Tibial artery (tissue), 4 donors: ENCODE measurements at regions not wholly inside any gene's neighbourhood (a gene's known extent, or its start where the extent isn't known, plus 50 kb on each side); places are given as distances from the start of the nearest gene placed in this dataset.

Experiments used
- DNase-seq, 2 donors: peaks; one replicate each; pipeline ENCODE4 v3.0.0-alpha.2; 2019
- H3K27ac ChIP-seq, 2 donors: fragments of 200-600 bp; sonication (generic) in 1 of 2; 1 replicate in 1 of 2; 2 replicates in 1 of 2; pipeline ENCODE4 v1.5.1; 2018 to 2019; ENCODE audit warnings: mild to moderate bottlenecking in 1 of 2
- H3K27me3 ChIP-seq, 2 donors: fragments of 200-600 bp; sonication (generic) in 1 of 2; one replicate each; pipeline versions ENCODE4 v1.5.1 to v1.6.0; 2016 to 2019
- H3K36me3 ChIP-seq, 3 donors: fragments of 200-600 bp; sonication (generic) in 2 of 3; one replicate each; pipeline ENCODE4 v1.5.1; 2016 to 2019; ENCODE audit warnings: mild to moderate bottlenecking in 2 of 3
- H3K4me1 ChIP-seq, 4 donors: fragments of 200-600 bp; sonication (generic) in 2 of 4; 1 replicate in 3 of 4; 2 replicates in 1 of 4; pipeline ENCODE4 v1.5.1; 2016 to 2019
- H3K4me3 ChIP-seq, 2 donors: fragments of 200-600 bp; sonication (generic) in 1 of 2; 1 replicate in 1 of 2; 2 replicates in 1 of 2; pipeline ENCODE4 v1.5.1; 2018 to 2019; ENCODE audit warnings: mild to moderate bottlenecking in 2 of 2
- H3K9me3 ChIP-seq, 3 donors: fragments of 200-600 bp; sonication (generic) in 1 of 3; one replicate each; pipeline ENCODE4 v1.5.1; 2016 to 2019
- intact Hi-C: fragments of 100-400 bp; cut with DNase I; formaldehyde crosslinking; loops from one replicate; pipeline ENCODE4 v1.15.0; 2023; ENCODE audit warnings: low total_unique reads
- TF ChIP-seq, protein P1 (sequence below), 2 experiments: fragments of 200-600 bp in 1 of 2; fragments of 450-650 bp in 1 of 2; IDR thresholded peaks; one replicate each; pipeline ENCODE4 v1.5.1; 2017 to 2019; ENCODE audit warnings: antibody characterized with exemption in 2 of 2, mild to moderate bottlenecking in 1 of 2, moderate library complexity in 1 of 2

DNA sequence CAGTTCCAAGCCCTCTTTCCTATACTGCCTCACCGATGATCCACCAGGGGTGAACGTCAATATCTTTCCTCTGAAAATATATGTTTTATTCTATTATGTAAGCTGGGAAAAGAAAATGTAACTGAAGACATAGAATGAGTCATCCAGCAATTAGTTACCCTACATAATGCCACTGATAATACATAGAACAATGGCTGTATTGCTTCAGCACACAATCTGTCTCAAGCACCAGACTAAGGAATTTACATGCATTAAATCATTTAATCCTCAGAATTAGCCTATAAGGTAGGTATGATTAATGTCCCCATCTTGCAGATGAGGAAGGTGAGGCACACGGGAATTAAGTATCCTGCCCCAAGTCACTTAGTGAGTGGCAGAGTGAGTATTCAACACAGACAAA is 472.8 kb downstream of the TOX3 start:
- Histone ChIP-seq H3K4me3 (no peak overlapping the region), H3K36me3 (no peaks in the 10 kb centered on the region), H3K27me3 (no peaks in the 10 kb centered on the region), H3K9me3 (no peaks in the 10 kb centered on the region), H3K27ac (no peak overlapping the region), H3K4me1 (no peaks in the 10 kb centered on the region)
- no peak for DNase-seq
- TF ChIP-seq, protein P1, sequence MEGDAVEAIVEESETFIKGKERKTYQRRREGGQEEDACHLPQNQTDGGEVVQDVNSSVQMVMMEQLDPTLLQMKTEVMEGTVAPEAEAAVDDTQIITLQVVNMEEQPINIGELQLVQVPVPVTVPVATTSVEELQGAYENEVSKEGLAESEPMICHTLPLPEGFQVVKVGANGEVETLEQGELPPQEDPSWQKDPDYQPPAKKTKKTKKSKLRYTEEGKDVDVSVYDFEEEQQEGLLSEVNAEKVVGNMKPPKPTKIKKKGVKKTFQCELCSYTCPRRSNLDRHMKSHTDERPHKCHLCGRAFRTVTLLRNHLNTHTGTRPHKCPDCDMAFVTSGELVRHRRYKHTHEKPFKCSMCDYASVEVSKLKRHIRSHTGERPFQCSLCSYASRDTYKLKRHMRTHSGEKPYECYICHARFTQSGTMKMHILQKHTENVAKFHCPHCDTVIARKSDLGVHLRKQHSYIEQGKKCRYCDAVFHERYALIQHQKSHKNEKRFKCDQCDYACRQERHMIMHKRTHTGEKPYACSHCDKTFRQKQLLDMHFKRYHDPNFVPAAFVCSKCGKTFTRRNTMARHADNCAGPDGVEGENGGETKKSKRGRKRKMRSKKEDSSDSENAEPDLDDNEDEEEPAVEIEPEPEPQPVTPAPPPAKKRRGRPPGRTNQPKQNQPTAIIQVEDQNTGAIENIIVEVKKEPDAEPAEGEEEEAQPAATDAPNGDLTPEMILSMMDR (IDR thresholded peaks at IDR 0.05) = no peak
- intact Hi-C loops = no loop called here

- intact Hi-C loops = no loop called here
- Histone ChIP-seq H3K9me3 (no peaks in the 10 kb centered on the region), H3K4me1 (no peaks in the 10 kb centered on the region), H3K36me3 (no peaks in the 10 kb centered on the region), H3K27ac (no peak overlapping the region), H3K4me3 (no peak overlapping the region), H3K27me3 (no peaks in the 10 kb centered on the region)
- TF ChIP-seq, protein P1 (IDR thresholded peaks at IDR 0.05) = no peak
- no peak for DNase-seq
These were observed 473.9 kb downstream of the TOX3 start for GRCh38 chr16:52073024-52073423.

DNA sequence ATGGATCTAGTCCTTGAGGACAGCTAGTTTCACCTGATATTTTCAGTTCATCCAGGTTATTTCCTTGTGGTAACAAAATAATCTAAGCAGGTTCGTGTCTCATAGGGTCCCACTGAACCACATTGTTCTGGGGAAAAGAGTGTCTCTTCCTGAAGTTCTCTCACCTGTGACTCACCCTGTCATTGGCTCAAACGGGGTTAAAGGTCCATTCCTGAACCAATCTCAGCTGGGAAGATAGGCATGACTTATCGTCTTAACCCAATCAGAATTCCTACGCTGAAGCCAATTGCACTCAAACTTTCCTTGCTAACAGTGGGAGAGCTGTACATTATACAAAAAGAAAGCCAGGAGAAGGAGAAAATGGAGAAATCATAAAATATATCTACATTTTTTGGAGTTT is 475.8 kb downstream of the TOX3 start:
- H3K4me1 ChIP-seq = no peaks in the 10 kb centered on the region
- DNase-seq = no peak
- TF ChIP-seq, protein P1 (IDR thresholded peaks at IDR 0.05) = no peak
- no peaks in the 10 kb centered on the region for H3K27me3 ChIP-seq
- no peaks in the 10 kb centered on the region for H3K9me3 ChIP-seq
- no peaks in the 10 kb centered on the region for H3K36me3 ChIP-seq
- no peak overlapping the region for H3K27ac ChIP-seq
- no peak overlapping the region for H3K4me3 ChIP-seq
- intact Hi-C loops = no loop called here

- Histone ChIP-seq H3K4me1 (no peaks in the 10 kb centered on the region), H3K4me3 (no peak overlapping the region), H3K27me3 (no peaks in the 10 kb centered on the region), H3K36me3 (no peaks in the 10 kb centered on the region), H3K27ac (no peak overlapping the region), H3K9me3 (peaks cover 0 to under 1% (median 0%) of the 10 kb centered on the region in 3 donors)
- intact Hi-C loops = no loop called here
- DNase-seq = no peak
- TF ChIP-seq, protein P1 (IDR thresholded peaks at IDR 0.05) = no peak
These were observed 476.4 kb downstream of the TOX3 start for GRCh38 chr16:52070341-52071057.

DNA sequence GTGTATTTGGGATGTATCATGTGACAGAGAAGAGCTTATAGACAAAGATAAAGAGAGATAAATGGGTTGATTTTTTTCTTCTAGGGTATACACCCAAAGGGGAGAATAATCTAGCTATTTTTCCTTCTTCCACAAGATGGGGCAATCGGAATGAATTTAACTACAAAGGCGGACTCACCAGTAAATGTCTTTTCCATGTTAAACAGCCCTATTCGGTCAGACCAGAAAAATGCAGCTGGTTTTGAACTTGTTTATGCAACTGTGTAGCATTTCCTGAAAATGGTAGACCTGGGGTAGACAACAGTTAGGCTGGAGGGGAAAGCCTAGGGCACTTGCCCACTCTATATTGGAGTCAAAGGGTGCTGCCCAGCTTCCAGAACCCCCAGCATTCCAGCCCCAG is 477.1 kb downstream of the TOX3 start:
- intact Hi-C loops = no loop called here
- Histone ChIP-seq H3K27ac (no peak overlapping the region), H3K27me3 (no peaks in the 10 kb centered on the region), H3K4me3 (no peak overlapping the region), H3K9me3 (peaks cover 0 to 2% (median 0%) of the 10 kb centered on the region in 3 donors), H3K36me3 (no peaks in the 10 kb centered on the region), H3K4me1 (no peaks in the 10 kb centered on the region)
- TF ChIP-seq, protein P1 (IDR thresholded peaks at IDR 0.05) = no peak
- no peak for DNase-seq
